CD4-positive, alpha-beta T cell (primary cell): ENCODE measurements at regions not wholly inside any gene's neighbourhood (a gene's known extent, or its start where the extent isn't known, plus 50 kb on each side); places are given as distances from the start of the nearest gene placed in this dataset.

Experiments
- ATAC-seq: fragments of 200-7000 bp; cut with Tn5 transposase; one replicate; pipeline ENCODE4 v1.10.0; 2022; ENCODE audit warnings: mild to moderate bottlenecking; ENCODE audit not compliant: poor library complexity
- CTCF ChIA-PET: fragments of 350-600 bp; sonication (Branson Sonifier 250); formaldehyde crosslinking; loops from one replicate; lab custom pipeline; 2021; ENCODE audit warnings: antibody characterized with exemption, inconsistent platforms; lab: Charles Lee
- POLR2A ChIA-PET: fragments of 350-600 bp; sonication (Branson Sonifier 250); formaldehyde crosslinking; loops from one replicate; lab custom pipeline; 2021; ENCODE audit warnings: antibody characterized with exemption, inconsistent platforms; lab: Charles Lee
- DNase-seq, 14 experiments: peaks; one replicate each; pipeline ENCODE4 v3.0.0-alpha.2; 2013 to 2020; ENCODE audit warnings: mixed read lengths in 2 of 14
- H3K27ac ChIP-seq, 2 donors: one replicate each; pipeline versions ENCODE4 v1.5.1 to v1.7.0; 2013; ENCODE audit warnings: low read length in 2 of 2, low read depth in 1 of 2, mild to moderate bottlenecking in 1 of 2
- H3K27me3 ChIP-seq, 2 experiments: 1 replicate in 1 of 2; 2 replicates in 1 of 2; pipeline versions ENCODE4 v1.6.1 to v1.7.0; 2013; ENCODE audit warnings: low read length in 2 of 2, control low read depth in 1 of 2, mild to moderate bottlenecking in 1 of 2, moderate library complexity in 1 of 2; ENCODE audit not compliant: insufficient read depth in 2 of 2, control insufficient read depth in 1 of 2
- H3K36me3 ChIP-seq: one replicate; pipeline ENCODE4 v1.6.1; 2013; ENCODE audit warnings: low read length, control low read depth; ENCODE audit not compliant: insufficient read depth
- H3K4me1 ChIP-seq: one replicate; pipeline ENCODE4 v1.6.1; 2013; ENCODE audit warnings: low read length, control low read depth; ENCODE audit not compliant: insufficient read depth
- H3K4me3 ChIP-seq: one replicate; pipeline ENCODE4 v1.5.1; 2013; ENCODE audit warnings: mild to moderate bottlenecking, low read length, moderate library complexity
- H3K9me3 ChIP-seq, 2 experiments: 1 replicate in 1 of 2; 2 replicates in 1 of 2; pipeline versions ENCODE4 v1.6.1 to v1.7.0; 2013; ENCODE audit warnings: low read length in 2 of 2, mild to moderate bottlenecking in 2 of 2, control low read depth in 1 of 2, moderate library complexity in 1 of 2; ENCODE audit not compliant: control insufficient read depth in 1 of 2, insufficient read depth in 1 of 2
- H3K27ac Mint-ChIP-seq: one replicate; pipeline ENCODE4 v1.8.0; 2020; ENCODE audit warnings: mixed read lengths
- H3K27me3 Mint-ChIP-seq: one replicate; pipeline ENCODE4 v1.8.0; 2021; ENCODE audit warnings: mixed read lengths
- H3K36me3 Mint-ChIP-seq: one replicate; pipeline ENCODE4 v1.8.0; 2021; ENCODE audit warnings: low read depth, mixed read lengths
- H3K4me1 Mint-ChIP-seq: one replicate; pipeline ENCODE4 v1.8.0; 2021; ENCODE audit warnings: low read depth, mixed read lengths
- H3K4me3 Mint-ChIP-seq: one replicate; pipeline ENCODE4 v1.8.0; 2020; ENCODE audit warnings: mild to moderate bottlenecking, mixed read lengths
- H3K9me3 Mint-ChIP-seq: one replicate; pipeline ENCODE4 v1.8.0; 2020; ENCODE audit warnings: mixed read lengths
- CTCF ChIP-seq: fragments of 200-600 bp; IDR thresholded peaks from one replicate; pipeline ENCODE4 v1.8.0; 2022; ENCODE audit warnings: antibody characterized with exemption, mild to moderate bottlenecking
- intact Hi-C, 2 experiments: fragments of 100-400 bp; cut with DNase I in 1 of 2; cut with micrococcal nuclease in 1 of 2; formaldehyde crosslinking; loops; one replicate each; pipeline versions ENCODE4 v1.15.1 to v1.9.0; 2023 to 2025; cut with DNase I, micrococcal nuclease

GRCh38 chr6:126553854-126554253 lies 213.9 kb downstream of the CENPW start:
- TF ChIP-seq CTCF = no peak
- no peaks in the 10 kb centered on the region for H3K4me1 Mint-ChIP-seq
- no peaks in the 10 kb centered on the region for H3K27me3 ChIP-seq
- H3K27ac ChIP-seq = no peak overlapping the region
- ATAC-seq = no peak
- H3K9me3 Mint-ChIP-seq = no peaks in the 10 kb centered on the region
- H3K27me3 Mint-ChIP-seq = no peaks in the 10 kb centered on the region
- POLR2A ChIA-PET = no interaction called here
- H3K4me3 Mint-ChIP-seq = no peak overlapping the region
- H3K4me3 ChIP-seq = no peak overlapping the region
- CTCF ChIA-PET = no interaction called here
- H3K4me1 ChIP-seq = no peaks in the 10 kb centered on the region
- H3K36me3 Mint-ChIP-seq = no peaks in the 10 kb centered on the region
- intact Hi-C loops = no loop called here
- DNase-seq = no peak
- peaks cover 0 to 4% of the 10 kb centered on the region in 2 experiments for H3K9me3 ChIP-seq
- H3K36me3 ChIP-seq = no peaks in the 10 kb centered on the region
- no peak overlapping the region for H3K27ac Mint-ChIP-seq

GRCh38 chr6:126570507-126570906 lies 230.6 kb downstream of the CENPW start:
- H3K27ac Mint-ChIP-seq = no peak overlapping the region
- Histone ChIP-seq H3K27me3 (no peaks in the 10 kb centered on the region), H3K36me3 (no peaks in the 10 kb centered on the region), H3K9me3 (no peaks in the 10 kb centered on the region), H3K4me3 (no peak overlapping the region), H3K27ac (no peak overlapping the region), H3K4me1 (no peaks in the 10 kb centered on the region)
- ChIA-PET CTCF (no interaction called here), POLR2A (no interaction called here)
- no peak for TF ChIP-seq CTCF
- no peaks in the 10 kb centered on the region for H3K36me3 Mint-ChIP-seq
- intact Hi-C loops = no loop called here
- H3K4me1 Mint-ChIP-seq = no peaks in the 10 kb centered on the region
- no peak for DNase-seq
- peaks cover 3% of the 10 kb centered on the region for H3K9me3 Mint-ChIP-seq
- ATAC-seq = no peak
- H3K27me3 Mint-ChIP-seq = no peaks in the 10 kb centered on the region
- no peak overlapping the region for H3K4me3 Mint-ChIP-seq

GRCh38 chr6:126574301-126574700 lies 234.4 kb downstream of the CENPW start:
- ChIA-PET CTCF (no interaction called here), POLR2A (no interaction called here)
- H3K27me3 ChIP-seq = no peaks in the 10 kb centered on the region
- intact Hi-C loops = no loop called here
- H3K4me1 ChIP-seq = no peaks in the 10 kb centered on the region
- DNase-seq (no peak), ATAC-seq (no peak)
- no peaks in the 10 kb centered on the region for H3K36me3 Mint-ChIP-seq
- H3K9me3 ChIP-seq = no peaks in the 10 kb centered on the region
- no peak overlapping the region for H3K27ac ChIP-seq
- H3K36me3 ChIP-seq = no peaks in the 10 kb centered on the region
- no peak for TF ChIP-seq CTCF
- no peak overlapping the region for H3K4me3 ChIP-seq
- no peaks in the 10 kb centered on the region for H3K4me1 Mint-ChIP-seq
- no peaks in the 10 kb centered on the region for H3K27me3 Mint-ChIP-seq
- H3K9me3 Mint-ChIP-seq = peaks cover 3% of the 10 kb centered on the region
- no peak overlapping the region for H3K27ac Mint-ChIP-seq
- H3K4me3 Mint-ChIP-seq = no peak overlapping the region
